GM21786 (cell line): ENCODE measurements at regions not wholly inside any gene's neighbourhood (a gene's known extent, or its start where the extent isn't known, plus 50 kb on each side); places are given as distances from the start of the nearest gene placed in this dataset.
"Not testable (repeated sequence)": the region's sequence is repeated elsewhere in the genome, so short reads cannot be mapped to it uniquely, and the experiment has no call there.

Experiments used
- ATAC-seq: cut with Tn5 transposase; IDR thresholded peaks from one replicate; pipeline ENCODE4 v1.9.1; 2021; ENCODE audit not compliant: unreplicated experiment

DNA sequence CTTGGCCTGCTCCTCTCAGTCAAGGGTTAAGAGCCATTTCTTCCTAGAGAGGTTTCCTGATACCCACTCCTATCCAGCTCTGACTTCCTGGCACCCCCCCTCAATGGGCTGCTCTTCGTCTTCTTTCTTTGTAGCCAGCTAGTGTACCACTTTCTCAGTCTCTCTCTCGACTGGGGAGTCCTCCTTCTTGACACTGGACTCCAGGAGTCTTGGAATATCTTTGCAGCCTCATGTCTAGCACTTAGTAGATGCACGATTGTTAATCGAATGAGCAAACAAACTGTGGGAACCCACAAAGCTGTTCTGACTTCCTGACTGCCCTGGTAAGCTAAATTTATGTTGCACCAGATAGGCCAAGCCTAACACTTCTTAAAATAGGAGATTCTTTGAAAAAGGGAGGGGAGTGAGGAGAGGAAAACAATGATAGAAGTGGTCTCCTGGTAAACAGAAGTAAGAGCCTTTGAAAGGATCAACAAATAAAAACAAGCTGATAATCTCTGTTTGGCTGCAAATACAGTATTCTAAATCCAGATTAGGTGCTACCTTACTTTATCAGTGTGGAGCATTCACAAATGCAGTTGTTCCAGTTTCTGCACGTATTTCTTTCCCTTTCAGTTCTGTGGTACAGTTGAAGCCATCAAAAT, 160.1 kb upstream of the CITED2 start:
- peak; percentile 41 for ATAC-seq

GRCh38 chr6:139533573-139534471, 159.4 kb upstream of the CITED2 start:
- ATAC-seq: no peak

- no peak for ATAC-seq
Observed at GRCh38 chr6:139533171-139533570, 158.7 kb upstream of the CITED2 start.

- no peak for ATAC-seq
Observed at GRCh38 chr6:139531148-139532115, 157.0 kb upstream of the CITED2 start.

- ATAC-seq: no peak
Observed at GRCh38 chr6:139530561-139530960, 156.1 kb upstream of the CITED2 start.

GRCh38 chr6:139529420-139529819, 155.0 kb upstream of the CITED2 start:
- no peak for ATAC-seq

- no peak for ATAC-seq
Observed at GRCh38 chr6:139528471-139528870, 154.0 kb upstream of the CITED2 start.

DNA sequence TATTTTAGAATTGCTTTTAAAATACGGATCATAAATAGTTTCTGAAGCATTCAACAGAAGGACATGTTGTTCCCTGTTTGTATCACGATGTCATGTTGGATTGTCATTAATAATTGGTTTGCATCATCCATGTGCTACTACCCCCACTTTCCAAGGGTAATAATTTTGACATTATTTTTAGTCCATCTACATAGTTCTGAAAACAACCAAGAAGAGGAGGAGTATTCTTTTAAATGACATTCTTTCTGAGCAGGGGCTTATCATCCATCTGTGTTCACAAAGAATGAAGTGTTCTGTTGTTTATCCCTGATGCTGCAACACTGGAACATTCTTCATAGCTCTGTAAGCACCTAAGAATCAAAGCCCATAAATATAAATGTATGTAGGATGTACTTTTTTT, 151.0 kb upstream of the CITED2 start:
- no peak for ATAC-seq

GRCh38 chr6:139523986-139524385, 149.5 kb upstream of the CITED2 start:
- no peak for ATAC-seq

DNA sequence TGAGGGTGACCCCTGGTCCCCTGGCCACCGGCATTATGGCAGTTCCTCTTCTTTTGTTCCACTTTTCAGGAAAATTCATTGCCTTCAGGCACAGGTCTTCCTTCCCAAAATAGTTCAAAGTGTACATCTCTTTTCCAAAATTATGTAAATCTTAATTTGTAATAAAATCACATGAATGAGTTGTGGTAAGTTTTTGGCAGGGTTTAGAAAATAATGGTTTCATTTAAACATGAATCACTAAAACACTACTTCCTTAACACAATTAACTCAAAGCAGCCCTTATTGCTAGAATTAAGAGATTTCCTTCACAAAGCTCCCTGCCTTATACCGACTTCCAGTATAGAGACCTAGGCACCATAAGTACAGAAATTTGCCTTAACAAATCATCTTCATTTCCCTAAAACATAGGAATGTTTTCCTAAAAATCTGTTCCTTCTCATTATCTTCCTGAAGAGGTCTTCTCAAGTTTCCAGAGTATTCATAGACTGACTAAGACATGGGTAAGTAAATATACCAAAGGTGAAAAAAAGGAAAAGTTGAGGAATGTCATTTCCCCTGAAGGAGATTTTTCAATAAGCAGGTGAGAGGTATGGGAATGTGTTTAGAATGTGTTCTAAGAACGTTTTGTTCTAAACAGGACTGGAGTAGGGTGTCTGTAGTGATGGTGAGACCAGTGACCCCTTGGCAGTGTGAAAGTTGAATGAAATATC, 148.2 kb upstream of the CITED2 start:
- ATAC-seq: no peak

DNA sequence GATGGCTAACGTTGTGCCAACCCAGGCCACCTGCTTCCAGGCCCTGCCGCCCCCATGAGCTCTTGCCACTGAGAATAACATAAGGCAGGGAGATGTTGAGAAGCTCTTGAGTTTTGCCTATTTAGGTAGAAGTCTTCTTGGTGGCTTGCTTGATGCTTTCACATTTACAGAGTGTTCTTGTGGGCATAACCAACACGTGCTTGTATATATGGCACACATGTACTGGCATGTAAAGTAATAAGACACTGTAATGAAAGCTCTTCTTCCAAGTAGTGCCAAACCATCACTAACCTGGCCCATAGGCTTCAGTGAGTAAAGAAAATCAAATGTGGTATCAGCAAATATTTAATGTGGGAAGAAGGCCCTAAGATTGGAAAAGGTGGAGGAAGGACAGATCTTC, 146.9 kb upstream of the CITED2 start:
- ATAC-seq: no peak

- no peak for ATAC-seq
Observed at GRCh38 chr6:139520321-139520768, 145.9 kb upstream of the CITED2 start.

DNA sequence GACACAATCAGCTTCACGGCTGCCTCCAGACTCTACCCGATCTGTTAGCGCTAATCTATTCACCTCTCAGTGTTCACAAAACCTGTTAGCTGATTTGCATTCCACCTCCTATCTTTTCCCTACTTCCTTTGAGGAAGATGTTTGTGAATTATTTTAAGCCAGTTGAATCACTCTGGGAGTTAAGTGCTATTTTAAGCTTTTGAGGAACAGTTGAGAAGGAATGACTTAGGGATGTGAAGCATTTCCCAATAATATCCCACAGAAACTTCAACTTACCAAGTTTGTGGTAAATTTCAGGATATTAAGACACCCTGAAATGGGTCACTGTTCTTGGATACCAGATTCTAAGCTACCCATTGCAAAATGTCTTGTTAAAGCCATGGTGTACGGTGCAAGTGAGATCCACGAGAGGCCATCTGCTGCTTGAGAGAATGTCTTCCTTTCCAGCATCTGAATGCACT, 145.2 kb upstream of the CITED2 start:
- no peak for ATAC-seq

DNA sequence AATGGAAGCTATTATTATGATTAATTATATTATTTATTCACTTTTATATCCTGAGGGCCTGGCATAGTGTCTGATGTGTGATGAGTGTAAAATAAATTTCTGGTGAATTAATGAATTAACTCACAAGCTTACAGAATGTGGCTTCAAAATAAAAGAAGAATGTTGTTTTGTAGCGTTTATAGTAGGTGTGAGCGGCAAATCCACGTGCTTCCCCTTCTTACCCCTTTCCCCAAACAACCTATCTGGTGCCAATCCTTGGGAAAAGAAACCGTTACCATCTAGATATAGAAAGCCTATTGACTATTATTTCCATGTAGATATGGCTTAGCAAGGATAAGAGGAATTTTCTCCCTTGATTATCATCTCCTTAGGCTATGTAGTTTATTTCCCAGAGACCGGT, 144.6 kb upstream of the CITED2 start:
- ATAC-seq: no peak

DNA sequence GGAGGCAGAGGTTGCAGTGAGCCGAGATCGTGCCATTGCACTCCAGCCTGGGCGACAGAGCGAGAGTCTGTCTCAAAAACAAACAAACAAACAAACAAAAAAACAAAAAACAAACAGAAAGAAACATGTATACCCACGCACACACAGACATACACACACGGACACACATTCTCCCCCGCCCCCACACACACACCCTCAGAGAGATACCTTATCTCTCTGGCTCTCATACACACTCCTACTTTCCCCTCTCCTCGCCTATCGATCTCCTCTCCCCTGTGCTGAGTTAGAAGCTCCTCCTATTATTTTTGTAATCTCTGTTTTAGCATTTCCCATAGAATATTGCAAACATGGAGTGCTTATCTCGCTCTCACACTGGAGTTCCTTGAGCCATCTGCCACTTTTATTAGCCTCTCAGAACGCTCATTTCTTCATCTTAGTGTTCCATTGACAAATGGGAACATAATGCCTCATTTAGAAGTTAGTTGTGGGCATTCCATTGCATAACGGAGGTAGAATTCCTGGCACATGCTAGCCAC, 144.2 kb upstream of the CITED2 start:
- ATAC-seq: no peak

- not testable (repeated sequence) for ATAC-seq
Observed at GRCh38 chr6:139517998-139518555, 143.6 kb upstream of the CITED2 start.

- no peak for ATAC-seq
Observed at GRCh38 chr6:139515511-139515910, 141.1 kb upstream of the CITED2 start.

- ATAC-seq: no peak
Observed at GRCh38 chr6:139514819-139515218, 140.4 kb upstream of the CITED2 start.

- ATAC-seq: no peak
Observed at GRCh38 chr6:139510040-139510790, 135.8 kb upstream of the CITED2 start.
